ENCODE measurements at regions not wholly inside any gene's neighbourhood (a gene's known extent, or its start where the extent isn't known, plus 50 kb on each side); places are given as distances from the start of the nearest gene placed in this dataset.

DNA sequence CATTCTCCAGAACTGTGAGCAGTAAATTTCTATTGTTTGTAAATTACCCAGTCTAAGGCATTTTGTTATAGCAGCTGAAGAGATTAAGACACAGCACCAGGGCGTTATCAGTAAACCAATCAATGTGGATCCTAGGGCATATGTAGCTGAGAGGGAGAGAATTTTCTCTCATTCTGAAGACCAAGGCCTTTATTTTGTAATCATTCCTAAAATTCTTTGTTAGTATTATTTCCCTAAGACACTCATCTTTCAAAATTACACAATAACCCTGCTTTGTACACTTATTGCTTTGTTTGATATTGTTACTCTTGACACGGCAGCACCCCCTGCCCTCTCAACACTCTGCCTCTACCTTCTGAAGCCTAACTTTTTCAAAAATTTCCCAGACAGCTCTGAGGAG lies 419.1 kb downstream of the SLC4A3 start:
- TF ChIP-seq POLR2A (IDR thresholded peaks at IDR 0.05) (no peak), POLR2AphosphoS5 (IDR thresholded peaks at IDR 0.05) (no peak)
- TF ChIP-seq, protein P1, sequence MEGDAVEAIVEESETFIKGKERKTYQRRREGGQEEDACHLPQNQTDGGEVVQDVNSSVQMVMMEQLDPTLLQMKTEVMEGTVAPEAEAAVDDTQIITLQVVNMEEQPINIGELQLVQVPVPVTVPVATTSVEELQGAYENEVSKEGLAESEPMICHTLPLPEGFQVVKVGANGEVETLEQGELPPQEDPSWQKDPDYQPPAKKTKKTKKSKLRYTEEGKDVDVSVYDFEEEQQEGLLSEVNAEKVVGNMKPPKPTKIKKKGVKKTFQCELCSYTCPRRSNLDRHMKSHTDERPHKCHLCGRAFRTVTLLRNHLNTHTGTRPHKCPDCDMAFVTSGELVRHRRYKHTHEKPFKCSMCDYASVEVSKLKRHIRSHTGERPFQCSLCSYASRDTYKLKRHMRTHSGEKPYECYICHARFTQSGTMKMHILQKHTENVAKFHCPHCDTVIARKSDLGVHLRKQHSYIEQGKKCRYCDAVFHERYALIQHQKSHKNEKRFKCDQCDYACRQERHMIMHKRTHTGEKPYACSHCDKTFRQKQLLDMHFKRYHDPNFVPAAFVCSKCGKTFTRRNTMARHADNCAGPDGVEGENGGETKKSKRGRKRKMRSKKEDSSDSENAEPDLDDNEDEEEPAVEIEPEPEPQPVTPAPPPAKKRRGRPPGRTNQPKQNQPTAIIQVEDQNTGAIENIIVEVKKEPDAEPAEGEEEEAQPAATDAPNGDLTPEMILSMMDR (IDR thresholded peaks at IDR 0.05 in 8 of 11, conservative IDR thresholded peaks at IDR 0.05 in 3 of 11) = no peak
